ENCODE measurements at regions not wholly inside any gene's neighbourhood (a gene's known extent, or its start where the extent isn't known, plus 50 kb on each side); places are given as distances from the start of the nearest gene placed in this dataset.
"Not testable (repeated sequence)": the region's sequence is repeated elsewhere in the genome, so short reads cannot be mapped to it uniquely, and the experiment has no call there.

DNA sequence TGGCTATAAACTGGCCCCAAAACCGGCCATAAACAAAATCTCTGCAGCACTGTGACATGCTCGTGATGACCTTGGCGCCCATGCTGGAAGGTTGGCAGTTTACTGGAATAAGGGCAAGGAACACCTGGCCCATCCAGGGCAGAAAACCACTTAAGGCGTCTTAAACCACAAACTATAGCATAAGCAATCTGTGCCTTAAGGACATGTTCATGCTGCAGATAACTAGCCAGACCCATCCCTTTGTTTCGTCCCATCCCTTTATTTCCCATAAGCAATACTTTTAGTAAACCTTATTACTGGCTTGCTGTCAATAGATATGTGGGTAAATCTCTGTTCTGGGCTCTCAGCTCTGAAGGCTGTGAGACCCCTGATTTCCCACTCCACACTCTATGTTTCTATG, 113.0 kb upstream of the PRR16 start:
- not testable (repeated sequence) for TF ChIP-seq CTCF, POLR2A (IDR thresholded peaks at IDR 0.05)
